Stomach (tissue), 8 donors: ENCODE measurements at regions not wholly inside any gene's neighbourhood (a gene's known extent, or its start where the extent isn't known, plus 50 kb on each side); places are given as distances from the start of the nearest gene placed in this dataset.

Source experiments
- DNase-seq, 2 donors: peaks; one replicate each; pipeline versions ENCODE4 v3.0.0 to v3.0.0-alpha.2; 2013 to 2019
- H3K27ac ChIP-seq, 5 donors: fragments of 200-600 bp in 4 of 5; sonication (generic) in 4 of 5; one replicate each; pipeline ENCODE4 v1.5.1; 2013 to 2019; ENCODE audit warnings: mild to moderate bottlenecking in 1 of 5, moderate library complexity in 1 of 5
- H3K27me3 ChIP-seq, 3 donors: fragments of 200-600 bp; sonication (generic); one replicate each; pipeline ENCODE4 v1.5.1; 2017 to 2019; ENCODE audit warnings: mixed run types in 1 of 3
- H3K36me3 ChIP-seq, 4 donors: fragments of 200-600 bp; sonication (generic); 1 replicate in 3 of 4; 2 replicates in 1 of 4; pipeline ENCODE4 v1.5.1; 2016 to 2019
- H3K4me1 ChIP-seq, 4 donors: fragments of 200-600 bp; sonication (generic); one replicate each; pipeline ENCODE4 v1.5.1; 2016 to 2019
- H3K4me3 ChIP-seq, 4 donors: fragments of 200-600 bp; sonication (generic) in 3 of 4; one replicate each; pipeline ENCODE4 v1.5.1; 2016 to 2019; ENCODE audit warnings: mild to moderate bottlenecking in 1 of 4
- H3K9me3 ChIP-seq, 4 donors: fragments of 200-600 bp; sonication (generic); one replicate each; pipeline ENCODE4 v1.5.1; 2016 to 2019
- CTCF ChIP-seq, 7 experiments: fragments of 450-650 bp in 4 of 7; fragments of 200-600 bp in 3 of 7; sonication (generic) in 3 of 7; IDR thresholded peaks; one replicate each; pipeline ENCODE4 v1.5.1; 2016 to 2019; ENCODE audit warnings: antibody characterized with exemption in 7 of 7, control low read depth in 2 of 7, mild to moderate bottlenecking in 1 of 7
- EP300 ChIP-seq: sonication (generic); formaldehyde crosslinking; IDR thresholded peaks from one replicate; pipeline ENCODE4 v1.6.1; 2017; ENCODE audit warnings: antibody characterized with exemption
- POLR2A ChIP-seq, 4 donors: fragments of 450-650 bp; IDR thresholded peaks; one replicate each; pipeline ENCODE4 v1.6.1; 2016; ENCODE audit warnings: antibody characterized with exemption in 4 of 4, control low read depth in 2 of 4, mild to moderate bottlenecking in 1 of 4, moderate library complexity in 1 of 4
- POLR2AphosphoS5 ChIP-seq, 3 donors: sonication (generic); formaldehyde crosslinking; IDR thresholded peaks; one replicate each; pipeline ENCODE4 v1.6.1; 2016; ENCODE audit warnings: antibody characterized with exemption in 3 of 3
- WGBS, 5 donors: extraction: QIAGEN DNeasy Blood & Tissue Kit in 3 of 5; methylation state at CpG; one replicate each; pipeline versions ENCODE4 v1.1.5 to v1.1.7; 2013 to 2018; 5-methylcytosine and 5-hydroxymethylcytosine counted together
- intact Hi-C: fragments of 100-400 bp; cut with DNase I; formaldehyde crosslinking; loops from one replicate; pipeline ENCODE4 v1.15.1; 2023; ENCODE audit warnings: low total_unique reads
- donor health status: healthy with polysubstance abuse.
- donor health status: Bipolar disorder and iron deficiency.
- donor health status: healthy.

GRCh38 chr20:10805764-10806163, 132.0 kb upstream of the JAG1 start:
- no peak for TF ChIP-seq EP300
- TF ChIP-seq POLR2A (IDR thresholded peaks at IDR 0.05) = no peak
- TF ChIP-seq POLR2AphosphoS5 (IDR thresholded peaks at IDR 0.05) = no peak
- 62 to 77% (median 64%) methylated on average over 7 of the region's 7 CpGs for WGBS, 5 donors
- DNase-seq = no peak
- Histone ChIP-seq H3K36me3 (no peaks in the 10 kb centered on the region), H3K9me3 (no peaks in the 10 kb centered on the region), H3K27ac (peak overlapping the region in 1 of 5 donors; percentile 32), H3K4me1 (peaks cover 0 to under 1% (median under 1%) of the 10 kb centered on the region in 4 donors), H3K27me3 (no peaks in the 10 kb centered on the region), H3K4me3 (no peak overlapping the region)
- intact Hi-C loops = no loop called here

GRCh38 chr20:10806539-10806938, 132.7 kb upstream of the JAG1 start:
- no peak overlapping the region for H3K4me3 ChIP-seq
- WGBS, 5 donors = 65 to 75% (median 70%) methylated on average over 3 of the region's 3 CpGs
- TF ChIP-seq CTCF (IDR thresholded peaks at IDR 0.05) (no peak), POLR2A (IDR thresholded peaks at IDR 0.05) (no peak)
- no peaks in the 10 kb centered on the region for H3K9me3 ChIP-seq
- H3K27ac ChIP-seq = no peak overlapping the region
- H3K4me1 ChIP-seq = no peaks in the 10 kb centered on the region
- no peak for DNase-seq
- H3K27me3 ChIP-seq = no peaks in the 10 kb centered on the region
- intact Hi-C loops = no loop called here
- H3K36me3 ChIP-seq = no peaks in the 10 kb centered on the region

- Histone ChIP-seq H3K4me1 (no peaks in the 10 kb centered on the region), H3K27me3 (no peaks in the 10 kb centered on the region), H3K4me3 (no peak overlapping the region), H3K36me3 (no peaks in the 10 kb centered on the region), H3K9me3 (no peaks in the 10 kb centered on the region), H3K27ac (no peak overlapping the region)
- DNase-seq = no peak
- WGBS, 5 donors = 74 to 92% (median 83%) methylated on average over 1 of the region's 1 CpG
- intact Hi-C loops = no loop called here
- TF ChIP-seq POLR2AphosphoS5 (IDR thresholded peaks at IDR 0.05) (no peak), EP300 (no peak)
These were observed 133.2 kb upstream of the JAG1 start for GRCh38 chr20:10807013-10807412.

- WGBS, 5 donors = 82 to 86% (median 86%) methylated on average over 10 of the region's 10 CpGs
- H3K9me3 ChIP-seq = no peaks in the 10 kb centered on the region
- no peak overlapping the region for H3K4me3 ChIP-seq
- H3K4me1 ChIP-seq = no peaks in the 10 kb centered on the region
- intact Hi-C loops = no loop called here
- no peak for DNase-seq
- no peaks in the 10 kb centered on the region for H3K36me3 ChIP-seq
- no peaks in the 10 kb centered on the region for H3K27me3 ChIP-seq
- TF ChIP-seq CTCF (IDR thresholded peaks at IDR 0.05) = no peak
- TF ChIP-seq POLR2AphosphoS5 (IDR thresholded peaks at IDR 0.05) = no peak
- TF ChIP-seq EP300 = no peak
- no peak for TF ChIP-seq POLR2A (IDR thresholded peaks at IDR 0.05)
- H3K27ac ChIP-seq = no peak overlapping the region
These were observed 139.0 kb upstream of the JAG1 start for GRCh38 chr20:10812759-10813327.

DNA sequence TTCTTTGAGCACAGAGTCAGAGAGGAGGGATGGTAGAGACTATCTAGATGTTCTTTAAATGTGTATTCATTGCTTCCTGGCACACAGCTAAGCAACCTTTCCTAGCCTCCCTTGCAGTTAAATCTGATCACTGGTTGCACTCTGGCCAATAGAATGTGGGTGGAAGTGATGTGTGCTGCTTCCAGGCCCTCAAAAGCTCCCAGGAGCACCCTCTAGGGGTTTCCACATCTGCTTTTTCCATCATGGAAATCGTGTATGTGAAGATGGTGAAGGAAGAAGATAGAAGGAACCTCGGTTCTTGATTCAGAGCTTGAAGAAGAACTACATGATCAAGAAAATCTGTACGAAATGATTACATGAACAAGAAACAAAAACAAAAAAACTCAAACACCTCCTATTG, 149.8 kb upstream of the JAG1 start:
- Histone ChIP-seq H3K9me3 (no peaks in the 10 kb centered on the region), H3K4me3 (no peak overlapping the region), H3K27me3 (no peaks in the 10 kb centered on the region), H3K27ac (no peak overlapping the region), H3K36me3 (no peaks in the 10 kb centered on the region), H3K4me1 (no peaks in the 10 kb centered on the region)
- intact Hi-C loops = no loop called here
- no peak for TF ChIP-seq POLR2AphosphoS5 (IDR thresholded peaks at IDR 0.05)
- TF ChIP-seq POLR2A (IDR thresholded peaks at IDR 0.05) = no peak
- no peak for TF ChIP-seq CTCF (IDR thresholded peaks at IDR 0.05)
- TF ChIP-seq EP300 = no peak
- 71 to 88% (median 84%) methylated on average over 3 of the region's 3 CpGs for WGBS, 5 donors
- no peak for DNase-seq
